ENCODE measurements at regions not wholly inside any gene's neighbourhood (a gene's known extent, or its start where the extent isn't known, plus 50 kb on each side); places are given as distances from the start of the nearest gene placed in this dataset.
A peak's percentile ranks its signal among the peaks of the same experiment; 100 is the strongest.

GRCh38 chr5:2387250-2387633 is 364.2 kb downstream of the IRX2 start:
- Histone ChIP-seq H3K9me3 (no peaks in the 10 kb centered on the region), H3K36me3 (no peaks in the 10 kb centered on the region), H3K4me3 (peak overlapping the region in 1 of 2 donors; percentile 12), H3K4me1 (peaks cover 0 to 7% (median 0%) of the 10 kb centered on the region in 4 donors), H3K27ac (no peak overlapping the region), H3K27me3 (peaks cover 0 to 15% of the 10 kb centered on the region in 2 donors)
- intact Hi-C loops (cut with DNase I; ENCODE audit: low total_unique reads): no loop called here
- TF ChIP-seq, protein P1, sequence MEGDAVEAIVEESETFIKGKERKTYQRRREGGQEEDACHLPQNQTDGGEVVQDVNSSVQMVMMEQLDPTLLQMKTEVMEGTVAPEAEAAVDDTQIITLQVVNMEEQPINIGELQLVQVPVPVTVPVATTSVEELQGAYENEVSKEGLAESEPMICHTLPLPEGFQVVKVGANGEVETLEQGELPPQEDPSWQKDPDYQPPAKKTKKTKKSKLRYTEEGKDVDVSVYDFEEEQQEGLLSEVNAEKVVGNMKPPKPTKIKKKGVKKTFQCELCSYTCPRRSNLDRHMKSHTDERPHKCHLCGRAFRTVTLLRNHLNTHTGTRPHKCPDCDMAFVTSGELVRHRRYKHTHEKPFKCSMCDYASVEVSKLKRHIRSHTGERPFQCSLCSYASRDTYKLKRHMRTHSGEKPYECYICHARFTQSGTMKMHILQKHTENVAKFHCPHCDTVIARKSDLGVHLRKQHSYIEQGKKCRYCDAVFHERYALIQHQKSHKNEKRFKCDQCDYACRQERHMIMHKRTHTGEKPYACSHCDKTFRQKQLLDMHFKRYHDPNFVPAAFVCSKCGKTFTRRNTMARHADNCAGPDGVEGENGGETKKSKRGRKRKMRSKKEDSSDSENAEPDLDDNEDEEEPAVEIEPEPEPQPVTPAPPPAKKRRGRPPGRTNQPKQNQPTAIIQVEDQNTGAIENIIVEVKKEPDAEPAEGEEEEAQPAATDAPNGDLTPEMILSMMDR (IDR thresholded peaks at IDR 0.05): no peak
- no peak for DNase-seq

DNA sequence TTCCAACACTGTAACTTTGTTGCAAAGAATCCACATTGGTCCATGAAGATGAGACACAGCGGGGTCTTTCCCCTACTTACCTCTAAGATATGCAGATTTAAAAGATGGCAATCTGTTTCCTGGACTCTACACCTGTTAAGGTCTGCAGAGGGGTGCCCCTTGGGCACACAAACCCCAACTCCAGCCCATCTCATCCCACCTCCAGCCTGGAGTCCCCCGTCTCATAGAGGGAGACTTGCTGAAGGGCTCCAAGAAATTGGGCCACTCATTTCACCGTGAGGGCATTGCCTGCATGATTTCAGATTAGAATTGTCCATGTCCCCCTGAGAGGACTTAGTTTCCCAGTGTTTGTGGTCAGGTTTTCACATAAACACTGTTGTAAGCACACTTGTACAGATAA is 365.7 kb downstream of the IRX2 start:
- intact Hi-C loops (cut with DNase I; ENCODE audit: low total_unique reads): no loop called here
- TF ChIP-seq, protein P1 (IDR thresholded peaks at IDR 0.05): no peak
- H3K9me3 ChIP-seq: no peaks in the 10 kb centered on the region
- no peak overlapping the region for H3K27ac ChIP-seq
- H3K4me1 ChIP-seq: peaks cover 0 to 7% (median 0%) of the 10 kb centered on the region in 4 donors
- DNase-seq: no peak
- H3K4me3 ChIP-seq: no peak overlapping the region
- H3K36me3 ChIP-seq: no peaks in the 10 kb centered on the region
- peaks cover 0 to 15% of the 10 kb centered on the region in 2 donors for H3K27me3 ChIP-seq

DNA sequence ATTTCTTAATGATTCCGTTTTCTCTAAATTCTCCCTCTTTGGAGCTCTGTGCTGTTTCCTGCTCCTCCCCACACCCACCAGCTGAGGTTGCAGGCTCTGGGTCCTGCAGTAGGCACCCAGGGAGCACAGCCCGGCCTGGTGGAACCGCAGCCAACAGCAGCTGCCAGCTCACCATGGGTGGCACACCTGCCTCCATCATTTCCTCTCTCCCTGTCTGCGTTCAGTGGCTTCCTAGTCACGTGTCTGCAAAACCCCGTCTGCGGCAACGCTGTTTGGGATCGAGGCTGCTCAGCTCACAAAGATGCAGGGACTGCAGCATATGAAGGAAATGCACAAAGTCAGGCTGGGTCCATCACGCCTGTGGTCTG is 367.8 kb downstream of the IRX2 start:
- H3K4me3 ChIP-seq: no peak overlapping the region
- H3K4me1 ChIP-seq: peaks cover 0 to 7% (median 0%) of the 10 kb centered on the region in 4 donors
- H3K36me3 ChIP-seq: no peaks in the 10 kb centered on the region
- H3K27ac ChIP-seq: no peak overlapping the region
- DNase-seq: no peak
- intact Hi-C loops (cut with DNase I; ENCODE audit: low total_unique reads): no loop called here
- no peaks in the 10 kb centered on the region for H3K9me3 ChIP-seq
- peaks cover 0 to 10% of the 10 kb centered on the region in 2 donors for H3K27me3 ChIP-seq
- TF ChIP-seq, protein P1 (IDR thresholded peaks at IDR 0.05): no peak

- no peaks in the 10 kb centered on the region for H3K36me3 ChIP-seq
- DNase-seq: no peak
- no peaks in the 10 kb centered on the region for H3K9me3 ChIP-seq
- peaks cover 0 to 10% of the 10 kb centered on the region in 2 donors for H3K27me3 ChIP-seq
- intact Hi-C loops (cut with DNase I; ENCODE audit: low total_unique reads): no loop called here
- H3K4me1 ChIP-seq: peaks cover 0 to 2% (median 0%) of the 10 kb centered on the region in 4 donors
- H3K4me3 ChIP-seq: no peak overlapping the region
- TF ChIP-seq, protein P1 (IDR thresholded peaks at IDR 0.05): no peak
- H3K27ac ChIP-seq: no peak overlapping the region
Observed at GRCh38 chr5:2382776-2383697, 368.4 kb downstream of the IRX2 start.

DNA sequence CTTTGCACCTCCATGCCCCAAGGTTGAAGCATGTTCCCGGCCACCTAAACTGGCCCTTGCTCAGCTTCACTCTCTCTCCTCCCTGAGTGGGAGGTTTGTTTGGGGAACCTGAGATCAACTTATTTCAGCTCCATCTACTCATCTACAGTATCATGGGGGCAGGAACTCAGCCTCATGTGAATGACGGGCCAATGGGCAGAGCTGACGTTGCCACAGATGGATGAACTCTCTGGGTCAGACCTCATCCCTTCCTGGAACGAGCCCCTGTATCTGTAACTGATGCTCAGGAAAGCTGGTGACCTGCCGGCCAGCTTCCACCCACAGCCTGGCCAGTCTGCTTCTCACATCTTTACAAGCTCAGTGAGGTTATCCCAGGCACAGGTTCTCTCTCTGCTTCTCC is 369.6 kb downstream of the IRX2 start:
- H3K4me3 ChIP-seq: no peak overlapping the region
- intact Hi-C loops (cut with DNase I; ENCODE audit: low total_unique reads): no loop called here
- TF ChIP-seq, protein P1 (IDR thresholded peaks at IDR 0.05): no peak
- H3K9me3 ChIP-seq: no peaks in the 10 kb centered on the region
- H3K27ac ChIP-seq: no peak overlapping the region
- H3K36me3 ChIP-seq: no peaks in the 10 kb centered on the region
- no peak for DNase-seq
- H3K4me1 ChIP-seq: no peaks in the 10 kb centered on the region
- H3K27me3 ChIP-seq: peaks cover 0 to 7% of the 10 kb centered on the region in 2 donors

All from tibial artery (tissue), 4 donors.